MM.1S (cell line): ENCODE measurements at regions not wholly inside any gene's neighbourhood (a gene's known extent, or its start where the extent isn't known, plus 50 kb on each side); places are given as distances from the start of the nearest gene placed in this dataset.

Experiments used
- EZH2 ChIP-seq: fragments of 300-600 bp; sonication (generic); optimal IDR thresholded peaks from 2 replicates; pipeline ENCODE3; 2017; ENCODE audit warnings: low read depth, mild to moderate bottlenecking, antibody characterized with exemption, low read length, mixed read lengths
- EZH2phosphoT487 ChIP-seq: fragments of 300-600 bp; sonication (generic); IDR thresholded peaks from 2 replicates; pipeline ENCODE4 v1.6.1; 2018; ENCODE audit warnings: antibody characterized with exemption, low read length
- TF ChIP-seq, protein P1 (sequence below): fragments of 300-600 bp; sonication (generic); IDR thresholded peaks from 2 replicates; pipeline ENCODE4 v1.5.1; 2016; ENCODE audit warnings: antibody characterized with exemption, low read length, mixed read lengths

DNA sequence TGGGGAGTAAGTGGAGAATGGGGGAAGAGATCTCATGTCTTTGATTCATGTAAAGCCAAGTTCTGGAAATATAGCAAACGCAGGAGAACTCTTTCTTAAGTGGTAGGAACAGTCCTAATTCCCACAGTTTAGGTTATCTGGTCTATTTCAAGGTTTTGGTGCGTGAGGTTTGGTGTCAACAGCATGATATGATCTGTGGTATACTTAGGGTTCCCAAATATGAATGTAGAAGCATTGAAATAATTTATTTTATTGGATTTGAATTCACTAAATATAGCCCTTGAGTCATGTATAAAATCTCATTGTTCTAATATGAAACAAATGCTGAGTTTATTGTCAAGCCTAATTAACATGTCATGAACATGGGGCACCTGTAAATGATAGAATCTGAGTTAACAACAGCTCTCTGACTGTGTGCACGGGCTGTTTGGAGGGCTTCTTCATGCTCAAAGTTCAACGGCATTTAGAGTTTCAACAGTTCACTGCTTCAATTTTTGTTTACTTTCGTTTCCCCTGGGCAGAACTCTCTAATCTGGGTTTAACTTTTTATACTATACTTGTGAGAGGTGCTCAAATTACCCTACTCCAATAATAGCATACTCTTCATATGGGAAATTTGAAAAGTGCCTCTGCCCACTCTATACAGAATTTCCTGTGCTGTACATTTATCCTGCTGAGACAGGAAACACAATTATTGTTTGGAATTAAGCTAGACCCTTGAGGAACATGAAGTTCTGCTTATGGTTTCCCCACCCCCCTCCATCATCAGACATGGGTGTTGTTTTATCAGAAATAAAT lies 236.3 kb upstream of the ZNF217 start:
- TF ChIP-seq, protein P1, sequence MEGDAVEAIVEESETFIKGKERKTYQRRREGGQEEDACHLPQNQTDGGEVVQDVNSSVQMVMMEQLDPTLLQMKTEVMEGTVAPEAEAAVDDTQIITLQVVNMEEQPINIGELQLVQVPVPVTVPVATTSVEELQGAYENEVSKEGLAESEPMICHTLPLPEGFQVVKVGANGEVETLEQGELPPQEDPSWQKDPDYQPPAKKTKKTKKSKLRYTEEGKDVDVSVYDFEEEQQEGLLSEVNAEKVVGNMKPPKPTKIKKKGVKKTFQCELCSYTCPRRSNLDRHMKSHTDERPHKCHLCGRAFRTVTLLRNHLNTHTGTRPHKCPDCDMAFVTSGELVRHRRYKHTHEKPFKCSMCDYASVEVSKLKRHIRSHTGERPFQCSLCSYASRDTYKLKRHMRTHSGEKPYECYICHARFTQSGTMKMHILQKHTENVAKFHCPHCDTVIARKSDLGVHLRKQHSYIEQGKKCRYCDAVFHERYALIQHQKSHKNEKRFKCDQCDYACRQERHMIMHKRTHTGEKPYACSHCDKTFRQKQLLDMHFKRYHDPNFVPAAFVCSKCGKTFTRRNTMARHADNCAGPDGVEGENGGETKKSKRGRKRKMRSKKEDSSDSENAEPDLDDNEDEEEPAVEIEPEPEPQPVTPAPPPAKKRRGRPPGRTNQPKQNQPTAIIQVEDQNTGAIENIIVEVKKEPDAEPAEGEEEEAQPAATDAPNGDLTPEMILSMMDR, result no peak
- TF ChIP-seq EZH2, result no peak
- TF ChIP-seq EZH2phosphoT487, result no peak
